8988T (cell line): ENCODE measurements at regions not wholly inside any gene's neighbourhood (a gene's known extent, or its start where the extent isn't known, plus 50 kb on each side); places are given as distances from the start of the nearest gene placed in this dataset.

Experiments
- DNase-seq: peaks from one replicate; pipeline ENCODE4 v3.0.0; 2011

- no peak for DNase-seq
Observed at GRCh38 chr10:104577163-104577562, 63.9 kb upstream of the SORCS3 start.

- DNase-seq = no peak
Observed at GRCh38 chr10:104577861-104578521, 63.1 kb upstream of the SORCS3 start.

- DNase-seq = no peak
Observed at GRCh38 chr10:104578671-104579070, 62.4 kb upstream of the SORCS3 start.

DNA sequence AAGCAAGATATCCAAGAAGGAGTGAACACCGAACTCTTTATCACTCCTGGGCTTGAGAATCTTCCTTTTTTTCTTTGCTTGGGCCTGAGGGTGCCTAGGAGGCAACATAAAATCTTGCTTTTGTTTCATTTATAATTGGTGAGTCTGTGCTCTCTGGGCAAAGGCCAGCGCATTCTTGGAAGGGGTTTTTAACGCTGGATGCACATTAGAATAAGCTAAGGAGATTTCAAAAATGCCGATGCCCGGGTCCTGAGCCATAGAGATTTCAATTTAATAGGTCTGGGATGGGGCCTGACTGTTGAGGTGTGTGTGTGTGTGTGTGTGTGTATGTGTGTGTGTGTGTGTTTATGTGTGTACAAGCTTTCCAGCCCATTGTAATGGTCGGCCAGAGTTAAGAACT lies 62.0 kb upstream of the SORCS3 start:
- no peak for DNase-seq

DNA sequence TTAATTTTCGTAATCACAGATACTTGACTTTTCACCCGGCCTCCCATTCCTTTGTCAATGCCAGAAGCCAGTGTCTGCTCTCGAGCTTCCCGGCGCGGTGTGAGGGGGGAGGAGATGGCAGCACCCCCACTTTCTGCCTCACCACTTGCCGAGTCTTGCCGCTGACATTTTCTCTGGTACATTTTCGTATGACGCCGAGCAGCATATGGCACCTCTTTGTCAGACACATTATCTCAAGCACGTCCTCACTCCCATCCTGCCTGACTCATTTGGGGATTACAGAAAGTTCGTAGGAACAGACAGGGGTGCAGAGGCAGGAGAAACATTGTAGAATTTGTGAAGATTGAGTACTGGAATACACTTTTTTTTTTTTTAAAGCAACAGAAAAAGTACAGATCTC lies 60.8 kb upstream of the SORCS3 start:
- no peak for DNase-seq

- peak; percentile 50 for DNase-seq
Observed at GRCh38 chr10:104580774-104581675, 60.1 kb upstream of the SORCS3 start.

GRCh38 chr10:104581884-104582601 lies 59.0 kb upstream of the SORCS3 start:
- DNase-seq = no peak

DNA sequence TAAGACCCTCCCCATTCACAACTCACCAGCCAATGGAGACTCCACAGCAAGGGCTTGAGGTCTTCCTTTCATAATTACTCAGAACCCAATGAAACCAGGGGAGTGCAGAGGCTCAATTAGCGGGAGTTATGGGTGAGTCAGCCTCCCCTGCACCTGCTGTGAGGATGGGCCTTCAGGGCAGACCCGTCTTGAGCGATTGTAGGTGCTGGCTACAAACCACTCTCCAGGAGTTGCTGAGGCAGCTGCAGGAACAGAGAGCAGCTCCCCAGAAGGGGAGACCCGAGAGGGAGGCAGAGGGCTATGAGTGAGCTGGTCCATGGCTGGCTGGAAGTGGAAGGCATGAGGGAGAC lies 58.5 kb upstream of the SORCS3 start:
- no peak for DNase-seq

GRCh38 chr10:104582966-104583365 lies 58.1 kb upstream of the SORCS3 start:
- DNase-seq = no peak

- DNase-seq = no peak
Observed at GRCh38 chr10:104584541-104584940, 56.5 kb upstream of the SORCS3 start.

- DNase-seq = no peak
Observed at GRCh38 chr10:104587751-104588150, 53.3 kb upstream of the SORCS3 start.

DNA sequence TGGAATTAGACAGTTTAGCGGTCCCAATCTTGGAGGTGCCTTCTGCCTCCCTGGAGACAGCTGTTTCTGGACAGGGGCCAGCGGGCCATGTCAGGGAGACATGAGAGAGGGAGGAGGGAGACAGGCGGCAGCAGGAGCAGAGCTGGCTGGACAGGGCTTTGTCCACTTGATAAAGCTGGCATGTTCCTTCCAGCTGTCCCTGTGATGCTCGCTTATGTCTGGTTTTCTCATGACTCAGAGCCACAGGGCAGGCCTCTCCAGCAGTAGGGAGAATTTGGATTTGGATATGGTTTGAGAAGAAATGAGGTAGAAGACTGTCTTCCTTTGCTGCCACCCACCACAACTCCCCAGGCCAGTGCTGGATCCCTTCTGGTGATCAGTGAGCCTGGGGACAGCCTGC lies 51.7 kb upstream of the SORCS3 start:
- no peak for DNase-seq

GRCh38 chr10:104589871-104590270 lies 51.2 kb upstream of the SORCS3 start:
- peak; percentile 40 for DNase-seq
